MM.1S (cell line): ENCODE measurements at regions not wholly inside any gene's neighbourhood (a gene's known extent, or its start where the extent isn't known, plus 50 kb on each side); places are given as distances from the start of the nearest gene placed in this dataset.

ENCODE experiments used
- CTCF ChIP-seq: fragments of 300-600 bp; sonication (generic); IDR thresholded peaks from 2 replicates; pipeline ENCODE4 v1.5.1; 2016; ENCODE audit warnings: antibody characterized with exemption, low read length, mixed read lengths
- EZH2 ChIP-seq: fragments of 300-600 bp; sonication (generic); optimal IDR thresholded peaks from 2 replicates; pipeline ENCODE3; 2017; ENCODE audit warnings: low read depth, mild to moderate bottlenecking, antibody characterized with exemption, low read length, mixed read lengths

- no peak for TF ChIP-seq CTCF
- no peak for TF ChIP-seq EZH2
Measured at GRCh38 chr20:53736122-53736756, 142.6 kb upstream of the ZNF217 start.
